ENCODE measurements at regions not wholly inside any gene's neighbourhood (a gene's known extent, or its start where the extent isn't known, plus 50 kb on each side); places are given as distances from the start of the nearest gene placed in this dataset.

DNA sequence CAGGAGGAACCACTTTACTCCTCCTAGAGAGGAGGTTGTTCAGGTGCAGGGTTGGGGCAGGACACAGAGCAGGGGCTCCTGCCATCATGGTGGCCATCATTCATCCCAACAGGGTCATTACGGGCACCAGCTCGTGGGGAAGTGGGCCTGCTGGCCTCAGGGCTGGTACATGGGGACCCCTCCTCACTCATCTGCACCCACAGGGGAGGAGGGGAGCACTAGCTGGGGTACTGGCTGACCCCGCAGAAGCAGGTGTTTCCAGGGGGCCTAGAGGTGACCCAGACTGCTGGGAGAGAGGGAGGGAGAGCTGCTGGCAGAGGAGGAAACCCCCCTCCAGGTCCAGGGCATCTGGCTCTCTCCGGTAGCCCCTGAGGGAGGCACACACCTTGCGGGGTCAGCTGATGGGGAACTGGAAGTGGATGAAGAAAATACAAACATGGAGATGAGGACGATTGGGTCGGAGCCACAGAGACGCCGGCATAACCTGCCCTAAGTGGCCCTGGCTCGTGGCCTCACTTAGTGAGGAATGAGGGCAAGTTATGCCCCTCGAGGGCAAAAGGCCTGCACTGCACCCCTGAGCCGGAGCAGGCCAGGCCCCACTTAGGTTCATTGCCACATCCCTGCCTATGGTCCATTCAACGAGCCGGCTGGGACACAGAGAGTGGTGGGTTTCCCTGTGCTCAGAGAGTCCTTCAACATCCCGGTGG is 76.2 kb downstream of the SOX1 start:
- H3K4me1 ChIP-seq, result no peaks in the 10 kb centered on the region
- H3K9me3 ChIP-seq, result no peaks in the 10 kb centered on the region
- TF ChIP-seq, protein P1, sequence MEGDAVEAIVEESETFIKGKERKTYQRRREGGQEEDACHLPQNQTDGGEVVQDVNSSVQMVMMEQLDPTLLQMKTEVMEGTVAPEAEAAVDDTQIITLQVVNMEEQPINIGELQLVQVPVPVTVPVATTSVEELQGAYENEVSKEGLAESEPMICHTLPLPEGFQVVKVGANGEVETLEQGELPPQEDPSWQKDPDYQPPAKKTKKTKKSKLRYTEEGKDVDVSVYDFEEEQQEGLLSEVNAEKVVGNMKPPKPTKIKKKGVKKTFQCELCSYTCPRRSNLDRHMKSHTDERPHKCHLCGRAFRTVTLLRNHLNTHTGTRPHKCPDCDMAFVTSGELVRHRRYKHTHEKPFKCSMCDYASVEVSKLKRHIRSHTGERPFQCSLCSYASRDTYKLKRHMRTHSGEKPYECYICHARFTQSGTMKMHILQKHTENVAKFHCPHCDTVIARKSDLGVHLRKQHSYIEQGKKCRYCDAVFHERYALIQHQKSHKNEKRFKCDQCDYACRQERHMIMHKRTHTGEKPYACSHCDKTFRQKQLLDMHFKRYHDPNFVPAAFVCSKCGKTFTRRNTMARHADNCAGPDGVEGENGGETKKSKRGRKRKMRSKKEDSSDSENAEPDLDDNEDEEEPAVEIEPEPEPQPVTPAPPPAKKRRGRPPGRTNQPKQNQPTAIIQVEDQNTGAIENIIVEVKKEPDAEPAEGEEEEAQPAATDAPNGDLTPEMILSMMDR (IDR thresholded peaks at IDR 0.05), result no peak
- TF ChIP-seq EP300 (IDR thresholded peaks at IDR 0.05), result no peak
- TF ChIP-seq POLR2A (IDR thresholded peaks at IDR 0.05), result no peak
- H3K36me3 ChIP-seq, result no peaks in the 10 kb centered on the region
- DNase-seq (ENCODE audit: low spot score in 2 of 2), result no peak
- H3K27me3 ChIP-seq, result no peaks in the 10 kb centered on the region
- no peak overlapping the region for H3K4me3 ChIP-seq
- WGBS, 2 donors, result 88 to 91% methylated on average over 13 to 14 of the region's 15 CpGs
- H3K27ac ChIP-seq, result no peak overlapping the region

DNA sequence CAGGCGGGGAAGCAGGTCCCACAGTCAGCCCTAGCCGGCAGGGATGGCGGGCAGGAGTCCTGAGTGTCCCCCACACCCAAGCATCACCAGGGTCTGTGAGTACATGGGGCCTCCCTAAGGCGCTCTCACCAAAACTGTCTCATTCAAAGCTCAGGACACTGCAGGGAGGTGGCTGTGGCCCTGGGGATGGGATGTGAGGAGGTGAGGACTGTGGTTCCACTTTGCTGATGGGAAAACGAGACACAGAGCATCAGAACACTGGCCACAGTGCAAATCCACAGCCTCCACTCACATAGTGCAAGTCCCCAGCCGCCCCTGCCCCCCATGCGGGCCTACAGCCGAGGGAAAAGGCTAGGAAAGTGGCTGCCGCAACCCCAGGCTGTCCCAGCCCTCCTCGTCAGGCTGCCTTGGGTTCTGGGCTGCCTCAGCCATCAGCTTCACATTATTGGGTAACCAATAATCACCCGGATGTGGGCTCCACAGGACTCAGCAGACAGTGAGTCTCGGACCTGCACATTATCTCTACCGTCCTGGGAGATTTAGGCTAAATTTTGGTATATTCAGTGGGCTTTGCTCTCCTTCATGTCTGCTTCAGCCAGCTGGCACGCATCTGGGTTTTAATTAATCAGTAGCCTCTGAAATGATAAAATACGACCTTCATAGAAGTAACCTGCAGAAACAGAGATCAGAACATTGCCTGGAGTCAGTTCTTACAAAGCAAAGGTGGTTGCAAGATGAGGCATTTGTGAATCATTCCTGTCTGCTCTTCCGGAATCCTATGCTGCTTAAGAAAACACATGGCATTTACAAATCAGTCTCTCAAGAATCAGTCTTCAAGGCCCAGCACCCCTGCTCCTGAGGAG is 77.0 kb downstream of the SOX1 start:
- no peaks in the 10 kb centered on the region for H3K9me3 ChIP-seq
- H3K27ac ChIP-seq, result no peak overlapping the region
- H3K27me3 ChIP-seq, result no peaks in the 10 kb centered on the region
- no peak overlapping the region for H3K4me3 ChIP-seq
- no peaks in the 10 kb centered on the region for H3K36me3 ChIP-seq
- DNase-seq (ENCODE audit: low spot score in 2 of 2), result no peak
- H3K4me1 ChIP-seq, result no peaks in the 10 kb centered on the region
- whole genome bisulfite sequencing, 2 donors, result 77 to 80% methylated on average over 15 to 16 of the region's 16 CpGs
- TF ChIP-seq, protein P1 (IDR thresholded peaks at IDR 0.05), result no peak
- no peak for TF ChIP-seq POLR2A (IDR thresholded peaks at IDR 0.05)
- no peak for TF ChIP-seq EP300 (IDR thresholded peaks at IDR 0.05)

DNA sequence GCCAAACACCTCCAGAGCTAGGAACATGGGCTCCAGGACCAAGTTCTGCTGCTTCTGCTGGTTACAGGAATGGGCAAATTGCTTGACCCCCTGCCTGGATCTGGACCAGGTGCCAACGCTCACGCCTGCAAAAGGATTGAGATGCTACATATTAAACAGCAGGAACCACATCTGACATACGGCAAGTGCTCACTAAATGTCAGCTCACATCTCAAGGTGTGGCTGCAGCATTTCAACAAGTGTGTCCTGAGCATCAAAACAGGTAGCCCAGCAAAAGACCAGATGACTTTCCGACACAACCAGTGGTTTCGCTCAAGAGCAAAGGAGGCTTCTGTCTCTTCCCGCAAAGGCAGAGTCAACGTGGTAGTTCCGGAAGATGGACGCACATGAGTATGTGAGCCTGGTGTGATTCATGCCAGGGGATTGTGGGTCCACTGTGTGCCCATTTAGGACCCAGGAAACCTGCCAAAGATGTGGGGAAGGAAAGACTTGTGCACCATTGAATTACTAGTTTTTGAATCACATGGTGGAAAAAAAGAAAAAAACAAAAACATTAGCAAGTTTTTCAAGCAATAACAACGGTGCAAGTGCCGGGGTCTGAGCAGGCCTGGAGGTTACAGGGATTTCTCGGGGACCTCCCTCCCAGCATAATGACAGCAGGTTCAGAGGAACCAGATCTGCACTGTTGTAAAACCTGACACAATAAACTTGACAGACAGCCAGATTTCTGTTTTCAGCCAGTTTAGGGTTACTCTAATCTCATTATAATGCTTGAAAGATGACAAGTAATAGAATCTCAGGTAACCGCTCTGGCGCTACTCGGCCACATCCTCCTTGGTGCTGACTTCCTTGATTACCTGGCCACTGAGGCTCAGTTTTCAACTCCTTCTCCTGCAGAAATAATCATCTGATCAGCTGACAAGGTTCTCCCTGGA is 77.9 kb downstream of the SOX1 start:
- no peak overlapping the region for H3K4me3 ChIP-seq
- no peak for TF ChIP-seq POLR2A (IDR thresholded peaks at IDR 0.05)
- TF ChIP-seq, protein P1 (IDR thresholded peaks at IDR 0.05), result no peak
- TF ChIP-seq EP300 (IDR thresholded peaks at IDR 0.05), result no peak
- H3K36me3 ChIP-seq, result no peaks in the 10 kb centered on the region
- no peak for DNase-seq (ENCODE audit: low spot score in 2 of 2)
- no peak overlapping the region for H3K27ac ChIP-seq
- H3K9me3 ChIP-seq, result no peaks in the 10 kb centered on the region
- H3K4me1 ChIP-seq, result no peaks in the 10 kb centered on the region
- no peaks in the 10 kb centered on the region for H3K27me3 ChIP-seq
- WGBS, 2 donors, result 76 to 77% methylated on average over 15 of the region's 15 CpGs

DNA sequence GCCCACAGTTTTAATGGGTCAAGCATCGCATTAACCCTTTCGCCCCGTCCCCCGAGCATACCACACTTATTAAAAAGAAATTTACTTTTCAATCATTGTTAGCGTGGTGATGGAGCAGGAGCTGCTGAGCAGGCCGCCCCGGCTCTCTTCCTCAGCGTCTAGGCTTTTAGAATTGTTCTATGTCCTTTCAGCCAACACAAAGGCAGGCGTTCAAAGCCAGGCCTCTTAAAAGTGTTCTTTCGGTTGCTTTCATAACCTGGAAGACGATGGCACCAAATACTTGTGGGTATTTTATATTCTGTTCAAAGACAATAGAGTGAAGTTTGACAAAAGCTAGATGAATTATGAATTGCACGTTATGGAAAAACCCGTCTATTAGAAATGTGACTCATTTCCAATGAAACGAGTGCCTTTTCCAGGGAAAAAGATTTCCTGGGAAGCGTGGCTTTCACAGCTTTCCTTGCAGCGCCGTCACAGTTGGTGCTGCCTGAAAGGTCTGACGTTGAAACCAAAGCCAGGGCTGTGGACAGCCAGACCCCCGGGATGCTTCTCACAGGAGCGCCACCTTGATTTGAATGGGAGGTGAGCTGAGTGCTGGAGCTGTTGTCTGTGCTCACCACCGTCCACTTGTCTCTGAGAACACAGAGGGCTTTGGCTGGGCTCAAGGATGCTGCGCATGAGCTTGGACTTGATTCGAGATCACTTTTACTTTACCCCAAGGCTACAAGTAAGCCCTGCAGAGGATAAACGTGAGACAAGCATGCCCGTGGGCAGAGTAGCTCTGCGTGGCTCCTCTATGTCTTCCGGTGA is 78.8 kb downstream of the SOX1 start:
- no peak for DNase-seq (ENCODE audit: low spot score in 2 of 2)

More for the DNA sequence above, 78.8 kb downstream of the SOX1 start:
- no peaks in the 10 kb centered on the region for H3K27me3 ChIP-seq
- H3K36me3 ChIP-seq, result no peaks in the 10 kb centered on the region
- TF ChIP-seq POLR2A (IDR thresholded peaks at IDR 0.05) (no peak), EP300 (IDR thresholded peaks at IDR 0.05) (no peak)
- TF ChIP-seq, protein P1 (IDR thresholded peaks at IDR 0.05), result no peak
- 75% methylated on average over 24 to 26 of the region's 27 CpGs for WGBS, 2 donors
- H3K27ac ChIP-seq, result no peak overlapping the region
- no peak overlapping the region for H3K4me3 ChIP-seq
- no peaks in the 10 kb centered on the region for H3K9me3 ChIP-seq
- H3K4me1 ChIP-seq, result no peaks in the 10 kb centered on the region
